ENCODE measurements at regions not wholly inside any gene's neighbourhood (a gene's known extent, or its start where the extent isn't known, plus 50 kb on each side); places are given as distances from the start of the nearest gene placed in this dataset.

GRCh38 chr12:90067791-90068190, 359.2 kb upstream of the ATP2B1 start:
- no peak for ATAC-seq (replicated peaks)
- no peaks in the 10 kb centered on the region for H3K9me3 Mint-ChIP-seq

GRCh38 chr12:90064852-90065801, 356.5 kb upstream of the ATP2B1 start:
- H3K36me3 Mint-ChIP-seq (ENCODE audit: insufficient read depth): no peaks in the 10 kb centered on the region
- H3K4me3 Mint-ChIP-seq: no peak overlapping the region
- no peaks in the 10 kb centered on the region for H3K9me3 Mint-ChIP-seq
- H3K4me1 Mint-ChIP-seq (ENCODE audit: low read depth in 2 of 2): no peaks in the 10 kb centered on the region
- peaks cover 1 to 2% of the 10 kb centered on the region in 2 donors for H3K27me3 Mint-ChIP-seq
- no peak overlapping the region for H3K27ac Mint-ChIP-seq
- ATAC-seq (replicated peaks) (no peak), DNase-seq (no peak)

More at GRCh38 chr12:90067791-90068190, 359.2 kb upstream of the ATP2B1 start:
- H3K27me3 Mint-ChIP-seq: peaks cover 9 to 18% of the 10 kb centered on the region in 2 donors
- no peak overlapping the region for H3K4me3 Mint-ChIP-seq
- no peak overlapping the region for H3K27ac Mint-ChIP-seq
- H3K4me1 Mint-ChIP-seq (ENCODE audit: low read depth in 2 of 2): no peaks in the 10 kb centered on the region
- no peak for DNase-seq
- no peaks in the 10 kb centered on the region for H3K36me3 Mint-ChIP-seq (ENCODE audit: insufficient read depth)

- DNase-seq (no peak), ATAC-seq (replicated peaks) (no peak)
- no peaks in the 10 kb centered on the region for H3K36me3 Mint-ChIP-seq (ENCODE audit: insufficient read depth)
- H3K4me1 Mint-ChIP-seq (ENCODE audit: low read depth in 2 of 2): no peaks in the 10 kb centered on the region
- H3K9me3 Mint-ChIP-seq: no peaks in the 10 kb centered on the region
- H3K4me3 Mint-ChIP-seq: no peak overlapping the region
- no peaks in the 10 kb centered on the region for H3K27me3 Mint-ChIP-seq
- no peak overlapping the region for H3K27ac Mint-ChIP-seq
These were observed 354.2 kb upstream of the ATP2B1 start for GRCh38 chr12:90062799-90063198.

- no peak overlapping the region for H3K4me3 Mint-ChIP-seq
- H3K9me3 Mint-ChIP-seq: no peaks in the 10 kb centered on the region
- DNase-seq (no peak), ATAC-seq (replicated peaks) (no peak)
- no peak overlapping the region for H3K27ac Mint-ChIP-seq
- no peaks in the 10 kb centered on the region for H3K36me3 Mint-ChIP-seq (ENCODE audit: insufficient read depth)
- H3K4me1 Mint-ChIP-seq (ENCODE audit: low read depth in 2 of 2): no peaks in the 10 kb centered on the region
- no peaks in the 10 kb centered on the region for H3K27me3 Mint-ChIP-seq
These were observed 353.2 kb upstream of the ATP2B1 start for GRCh38 chr12:90061809-90062208.

- ATAC-seq (replicated peaks): no peak
- H3K27me3 Mint-ChIP-seq: no peaks in the 10 kb centered on the region
- no peak for DNase-seq
- H3K4me1 Mint-ChIP-seq (ENCODE audit: low read depth in 2 of 2): no peaks in the 10 kb centered on the region
- H3K36me3 Mint-ChIP-seq (ENCODE audit: insufficient read depth): no peaks in the 10 kb centered on the region
- H3K9me3 Mint-ChIP-seq: no peaks in the 10 kb centered on the region
- no peak overlapping the region for H3K27ac Mint-ChIP-seq
- no peak overlapping the region for H3K4me3 Mint-ChIP-seq
These were observed 351.4 kb upstream of the ATP2B1 start for GRCh38 chr12:90060031-90060430.

GRCh38 chr12:90058704-90059103, 350.1 kb upstream of the ATP2B1 start:
- H3K27me3 Mint-ChIP-seq: no peaks in the 10 kb centered on the region
- no peaks in the 10 kb centered on the region for H3K36me3 Mint-ChIP-seq (ENCODE audit: insufficient read depth)
- H3K4me1 Mint-ChIP-seq (ENCODE audit: low read depth in 2 of 2): no peaks in the 10 kb centered on the region
- no peaks in the 10 kb centered on the region for H3K9me3 Mint-ChIP-seq
- DNase-seq: no peak
- no peak overlapping the region for H3K4me3 Mint-ChIP-seq
- no peak for ATAC-seq (replicated peaks)
- H3K27ac Mint-ChIP-seq: no peak overlapping the region

GRCh38 chr12:90055071-90055470, 346.4 kb upstream of the ATP2B1 start:
- Mint-ChIP-seq H3K27ac (no peak overlapping the region), H3K4me3 (no peak overlapping the region), H3K4me1 (ENCODE audit: low read depth in 2 of 2) (no peaks in the 10 kb centered on the region), H3K9me3 (no peaks in the 10 kb centered on the region), H3K36me3 (ENCODE audit: insufficient read depth) (no peaks in the 10 kb centered on the region), H3K27me3 (peaks cover 0 to 4% of the 10 kb centered on the region in 2 donors)
- DNase-seq: no peak
- no peak for ATAC-seq (replicated peaks)

GRCh38 chr12:90048918-90049317, 340.3 kb upstream of the ATP2B1 start:
- Mint-ChIP-seq H3K4me1 (ENCODE audit: low read depth in 2 of 2) (no peaks in the 10 kb centered on the region), H3K36me3 (ENCODE audit: insufficient read depth) (no peaks in the 10 kb centered on the region), H3K4me3 (no peak overlapping the region), H3K27me3 (peaks cover 0 to 4% of the 10 kb centered on the region in 2 donors), H3K27ac (no peak overlapping the region), H3K9me3 (no peaks in the 10 kb centered on the region)
- ATAC-seq (replicated peaks) (no peak), DNase-seq (no peak)

- Mint-ChIP-seq H3K4me3 (no peak overlapping the region), H3K27ac (no peak overlapping the region), H3K9me3 (no peaks in the 10 kb centered on the region), H3K4me1 (ENCODE audit: low read depth in 2 of 2) (no peaks in the 10 kb centered on the region), H3K27me3 (no peaks in the 10 kb centered on the region), H3K36me3 (ENCODE audit: insufficient read depth) (no peaks in the 10 kb centered on the region)
- DNase-seq (no peak), ATAC-seq (replicated peaks) (no peak)
These were observed 336.9 kb upstream of the ATP2B1 start for GRCh38 chr12:90045559-90045958.

GRCh38 chr12:90044069-90044468, 335.4 kb upstream of the ATP2B1 start:
- H3K36me3 Mint-ChIP-seq (ENCODE audit: insufficient read depth): no peaks in the 10 kb centered on the region
- H3K9me3 Mint-ChIP-seq: no peaks in the 10 kb centered on the region
- H3K27me3 Mint-ChIP-seq: no peaks in the 10 kb centered on the region
- no peak overlapping the region for H3K4me3 Mint-ChIP-seq
- H3K27ac Mint-ChIP-seq: no peak overlapping the region
- DNase-seq (no peak), ATAC-seq (replicated peaks) (no peak)
- no peaks in the 10 kb centered on the region for H3K4me1 Mint-ChIP-seq (ENCODE audit: low read depth in 2 of 2)

- Mint-ChIP-seq H3K9me3 (no peaks in the 10 kb centered on the region), H3K27me3 (no peaks in the 10 kb centered on the region), H3K36me3 (ENCODE audit: insufficient read depth) (no peaks in the 10 kb centered on the region), H3K27ac (no peak overlapping the region), H3K4me3 (no peak overlapping the region), H3K4me1 (ENCODE audit: low read depth in 2 of 2) (no peaks in the 10 kb centered on the region)
- ATAC-seq (replicated peaks) (no peak), DNase-seq (no peak)
These were observed 334.4 kb upstream of the ATP2B1 start for GRCh38 chr12:90042920-90043641.

GRCh38 chr12:90038289-90038688, 329.7 kb upstream of the ATP2B1 start:
- H3K9me3 Mint-ChIP-seq: peaks cover 0 to 2% of the 10 kb centered on the region in 2 donors
- no peaks in the 10 kb centered on the region for H3K27me3 Mint-ChIP-seq
- peaks cover 4 to 13% of the 10 kb centered on the region in 2 donors for H3K4me1 Mint-ChIP-seq (ENCODE audit: low read depth in 2 of 2)
- DNase-seq (no peak), ATAC-seq (replicated peaks) (no peak)
- H3K4me3 Mint-ChIP-seq: no peak overlapping the region
- H3K27ac Mint-ChIP-seq: no peak overlapping the region
- no peaks in the 10 kb centered on the region for H3K36me3 Mint-ChIP-seq (ENCODE audit: insufficient read depth)

GRCh38 chr12:90037740-90038139, 329.1 kb upstream of the ATP2B1 start:
- Mint-ChIP-seq H3K27ac (no peak overlapping the region), H3K4me3 (no peak overlapping the region), H3K36me3 (ENCODE audit: insufficient read depth) (no peaks in the 10 kb centered on the region), H3K4me1 (ENCODE audit: low read depth in 2 of 2) (peaks cover 4 to 13% of the 10 kb centered on the region in 2 donors), H3K27me3 (no peaks in the 10 kb centered on the region), H3K9me3 (peaks cover 0 to 2% of the 10 kb centered on the region in 2 donors)
- DNase-seq (no peak), ATAC-seq (replicated peaks) (no peak)

- H3K4me3 Mint-ChIP-seq: no peak overlapping the region
- H3K36me3 Mint-ChIP-seq (ENCODE audit: insufficient read depth): no peaks in the 10 kb centered on the region
- H3K27me3 Mint-ChIP-seq: no peaks in the 10 kb centered on the region
- ATAC-seq (replicated peaks) (peak; percentile 51), DNase-seq (no peak)
- H3K9me3 Mint-ChIP-seq: peaks cover 0 to 2% of the 10 kb centered on the region in 2 donors
- peaks cover 4 to 13% of the 10 kb centered on the region in 2 donors for H3K4me1 Mint-ChIP-seq (ENCODE audit: low read depth in 2 of 2)
- H3K27ac Mint-ChIP-seq: peak overlapping the region in 1 of 2 donors; percentile 42
These were observed 328.0 kb upstream of the ATP2B1 start for GRCh38 chr12:90036637-90037036.
